GM12865 (cell line): ENCODE measurements at regions not wholly inside any gene's neighbourhood (a gene's known extent, or its start where the extent isn't known, plus 50 kb on each side); places are given as distances from the start of the nearest gene placed in this dataset.

ENCODE experiments used
- DNase-seq: peaks from one replicate; pipeline ENCODE4 v3.0.0; 2010; ENCODE audit warnings: low read depth
- H3K4me3 ChIP-seq: 2 replicates; pipeline ENCODE4 v1.5.1; 2011; ENCODE audit warnings: mild to moderate bottlenecking, low read depth, low read length, control low read depth
- TF ChIP-seq, protein P1 (sequence below): IDR thresholded peaks from 2 replicates; pipeline ENCODE4 v1.5.1; 2011; ENCODE audit warnings: low read length, control low read depth, low read depth, inconsistent platforms; ENCODE audit not compliant: insufficient read depth; ENCODE audit errors: missing control alignments

DNA sequence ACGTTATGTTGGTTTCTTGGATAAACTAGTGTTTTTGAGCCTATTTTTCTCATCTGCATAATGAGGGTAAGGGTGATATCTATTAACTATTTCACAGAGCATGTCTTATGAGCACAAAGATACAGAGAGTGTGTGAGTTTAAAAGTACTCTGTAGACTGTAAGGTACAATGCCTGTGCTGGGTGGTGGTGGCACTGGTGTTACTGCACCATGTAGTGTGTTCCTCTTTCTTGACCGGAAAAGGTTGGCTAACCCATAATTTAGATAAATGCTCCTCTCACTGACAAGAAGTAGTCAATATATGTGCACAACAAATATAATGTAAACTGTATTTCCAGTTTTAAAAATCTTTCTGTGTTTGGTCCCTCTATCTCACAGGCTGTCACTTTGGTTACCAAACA lies 116.2 kb upstream of the MMS22L start:
- H3K4me3 ChIP-seq, result no peak overlapping the region
- DNase-seq, result no peak
- TF ChIP-seq, protein P1, sequence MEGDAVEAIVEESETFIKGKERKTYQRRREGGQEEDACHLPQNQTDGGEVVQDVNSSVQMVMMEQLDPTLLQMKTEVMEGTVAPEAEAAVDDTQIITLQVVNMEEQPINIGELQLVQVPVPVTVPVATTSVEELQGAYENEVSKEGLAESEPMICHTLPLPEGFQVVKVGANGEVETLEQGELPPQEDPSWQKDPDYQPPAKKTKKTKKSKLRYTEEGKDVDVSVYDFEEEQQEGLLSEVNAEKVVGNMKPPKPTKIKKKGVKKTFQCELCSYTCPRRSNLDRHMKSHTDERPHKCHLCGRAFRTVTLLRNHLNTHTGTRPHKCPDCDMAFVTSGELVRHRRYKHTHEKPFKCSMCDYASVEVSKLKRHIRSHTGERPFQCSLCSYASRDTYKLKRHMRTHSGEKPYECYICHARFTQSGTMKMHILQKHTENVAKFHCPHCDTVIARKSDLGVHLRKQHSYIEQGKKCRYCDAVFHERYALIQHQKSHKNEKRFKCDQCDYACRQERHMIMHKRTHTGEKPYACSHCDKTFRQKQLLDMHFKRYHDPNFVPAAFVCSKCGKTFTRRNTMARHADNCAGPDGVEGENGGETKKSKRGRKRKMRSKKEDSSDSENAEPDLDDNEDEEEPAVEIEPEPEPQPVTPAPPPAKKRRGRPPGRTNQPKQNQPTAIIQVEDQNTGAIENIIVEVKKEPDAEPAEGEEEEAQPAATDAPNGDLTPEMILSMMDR, result no peak

DNA sequence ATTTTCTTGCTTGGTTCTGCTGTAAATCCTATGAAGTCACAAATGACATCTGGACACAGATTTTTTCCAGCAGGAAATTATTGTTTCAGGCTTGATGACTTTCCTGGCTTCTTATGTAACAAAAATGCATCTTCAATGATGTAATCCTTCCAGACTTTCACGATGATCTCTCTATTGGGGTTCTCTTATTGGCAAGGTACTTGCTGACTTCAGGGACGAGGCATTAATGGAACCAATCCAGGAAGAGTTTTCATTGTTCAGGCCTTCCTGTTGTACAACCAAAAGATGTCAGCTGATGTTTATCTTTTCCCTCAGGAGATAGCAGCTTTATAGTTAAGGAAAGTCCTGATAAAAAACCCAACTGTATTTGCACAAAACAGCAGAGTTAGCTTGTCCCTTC lies 118.5 kb upstream of the MMS22L start:
- TF ChIP-seq, protein P1, result no peak
- no peak overlapping the region for H3K4me3 ChIP-seq
- DNase-seq, result no peak

GRCh38 chr6:97405818-97406409 lies 122.9 kb upstream of the MMS22L start:
- no peak overlapping the region for H3K4me3 ChIP-seq
- TF ChIP-seq, protein P1, result no peak
- no peak for DNase-seq

- no peak for DNase-seq
- H3K4me3 ChIP-seq, result no peak overlapping the region
- TF ChIP-seq, protein P1, result no peak
These were observed 123.6 kb upstream of the MMS22L start for GRCh38 chr6:97406633-97407032.

DNA sequence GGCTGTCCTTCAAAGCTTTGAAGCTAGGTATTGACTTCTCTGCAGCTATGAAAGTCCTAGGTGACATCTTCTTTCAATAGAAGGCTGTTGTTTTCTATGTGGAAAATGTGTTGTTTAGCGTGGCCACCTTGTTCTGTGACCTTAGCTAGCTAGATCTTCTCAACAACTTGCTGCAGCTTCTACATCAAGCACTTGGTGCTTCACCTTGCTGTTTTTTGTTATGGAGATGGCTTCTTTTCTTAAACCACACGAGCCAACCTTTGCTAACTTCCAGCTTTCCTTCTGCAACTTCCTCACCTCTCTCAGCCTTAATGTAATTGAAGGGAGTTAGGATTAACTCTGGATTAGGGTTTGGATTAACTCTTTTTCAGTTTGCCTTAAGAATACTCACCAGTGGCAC lies 128.6 kb upstream of the MMS22L start:
- TF ChIP-seq, protein P1, result no peak
- no peak for DNase-seq
- no peak overlapping the region for H3K4me3 ChIP-seq

DNA sequence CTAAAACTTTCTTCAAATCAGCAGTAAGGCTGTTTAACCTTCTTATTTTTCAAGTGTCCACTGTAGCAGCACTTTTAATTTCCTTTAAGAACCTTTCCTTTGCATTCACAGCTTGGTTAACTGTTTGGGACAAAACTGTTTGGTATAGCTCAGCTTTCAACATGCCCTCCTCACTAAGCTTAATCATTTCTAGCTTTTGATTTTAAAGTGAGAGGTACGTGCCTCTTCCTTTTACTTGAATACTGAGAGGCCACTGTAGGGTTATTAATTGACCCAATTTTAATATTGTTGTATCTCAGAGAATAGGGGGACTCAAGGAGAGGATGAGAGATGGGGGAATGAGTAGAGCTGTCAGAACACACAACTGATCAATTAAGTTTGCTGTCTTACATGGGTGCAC lies 129.5 kb upstream of the MMS22L start:
- no peak for DNase-seq
- TF ChIP-seq, protein P1, result no peak

DNA sequence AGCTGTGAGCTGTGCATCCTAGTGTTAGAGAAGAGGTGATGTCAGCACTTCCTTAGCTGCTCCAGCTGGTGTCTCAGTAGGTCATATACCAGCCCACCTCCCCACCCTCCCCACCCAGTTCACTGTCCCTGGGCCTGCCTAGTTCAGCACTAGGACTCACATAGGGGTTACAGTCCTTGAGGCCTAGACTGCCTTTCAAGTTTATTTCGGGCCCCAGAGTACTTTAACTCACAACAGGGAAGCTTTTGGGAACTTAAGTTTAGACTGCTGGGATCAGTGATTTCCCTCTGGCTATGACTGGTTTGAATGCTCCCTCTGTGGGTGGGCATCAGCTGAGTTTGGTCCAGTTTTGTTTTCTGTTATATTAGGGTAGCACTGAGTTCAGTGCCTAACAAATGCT lies 139.2 kb upstream of the MMS22L start:
- no peak overlapping the region for H3K4me3 ChIP-seq
- TF ChIP-seq, protein P1, result no peak
- no peak for DNase-seq

More for the DNA sequence above, 129.5 kb upstream of the MMS22L start:
- no peak overlapping the region for H3K4me3 ChIP-seq
